Chondrocyte (in vitro differentiated cells): ENCODE measurements at regions not wholly inside any gene's neighbourhood (a gene's known extent, or its start where the extent isn't known, plus 50 kb on each side); places are given as distances from the start of the nearest gene placed in this dataset.

Experiments used
- DNase-seq: peaks from one replicate; pipeline ENCODE4 v3.0.0; 2021; ENCODE audit warnings: mixed read lengths, low spot score
- H3K27ac Mint-ChIP-seq: one replicate; pipeline ENCODE4 v1.8.0; 2021; ENCODE audit warnings: mild to moderate bottlenecking, moderate library complexity, mixed read lengths; ENCODE audit not compliant: unreplicated experiment
- H3K27me3 Mint-ChIP-seq: 2 replicates; pipeline ENCODE4 v1.8.0; 2021; ENCODE audit warnings: low read depth, mixed read lengths
- H3K36me3 Mint-ChIP-seq: 2 replicates; pipeline ENCODE4 v1.8.0; 2021; ENCODE audit warnings: low read depth, mixed read lengths
- H3K4me1 Mint-ChIP-seq: 2 replicates; pipeline ENCODE4 v1.8.0; 2021; ENCODE audit warnings: low read depth, mild to moderate bottlenecking, mixed read lengths
- H3K4me3 Mint-ChIP-seq: one replicate; pipeline ENCODE4 v1.8.0; 2021; ENCODE audit warnings: mild to moderate bottlenecking, moderate library complexity, mixed read lengths; ENCODE audit not compliant: unreplicated experiment
- H3K9me3 Mint-ChIP-seq: 2 replicates; pipeline ENCODE4 v1.8.0; 2021; ENCODE audit warnings: low read depth, mixed read lengths
- TF ChIP-seq, protein P1 (sequence below): fragments of 200-600 bp; sonication (generic); IDR thresholded peaks from 2 replicates; pipeline ENCODE4 v1.5.0; 2021; ENCODE audit warnings: antibody characterized with exemption, mild to moderate bottlenecking, moderate library complexity

DNA sequence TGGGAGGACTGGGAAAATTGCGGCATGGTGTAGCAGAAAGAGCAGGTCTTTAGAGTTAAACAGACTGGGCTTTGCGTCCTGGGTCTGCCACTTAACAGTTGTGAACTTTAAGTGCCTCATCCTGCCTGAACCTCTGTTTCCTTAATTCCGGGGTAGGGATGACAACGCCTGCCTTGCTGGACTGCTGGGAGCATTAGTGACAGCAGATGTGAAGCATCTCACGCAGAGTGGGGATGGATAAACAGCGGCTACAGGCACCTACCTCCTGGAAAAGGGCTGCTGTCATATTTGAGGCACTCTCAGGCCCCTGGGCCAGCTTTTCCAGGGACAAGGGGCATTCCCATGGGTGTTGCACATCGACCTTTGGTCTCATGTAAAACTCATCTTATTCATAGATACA is 572.2 kb downstream of the TBC1D22A start:
- no peaks in the 10 kb centered on the region for H3K4me1 Mint-ChIP-seq
- no peak overlapping the region for H3K4me3 Mint-ChIP-seq
- TF ChIP-seq, protein P1, sequence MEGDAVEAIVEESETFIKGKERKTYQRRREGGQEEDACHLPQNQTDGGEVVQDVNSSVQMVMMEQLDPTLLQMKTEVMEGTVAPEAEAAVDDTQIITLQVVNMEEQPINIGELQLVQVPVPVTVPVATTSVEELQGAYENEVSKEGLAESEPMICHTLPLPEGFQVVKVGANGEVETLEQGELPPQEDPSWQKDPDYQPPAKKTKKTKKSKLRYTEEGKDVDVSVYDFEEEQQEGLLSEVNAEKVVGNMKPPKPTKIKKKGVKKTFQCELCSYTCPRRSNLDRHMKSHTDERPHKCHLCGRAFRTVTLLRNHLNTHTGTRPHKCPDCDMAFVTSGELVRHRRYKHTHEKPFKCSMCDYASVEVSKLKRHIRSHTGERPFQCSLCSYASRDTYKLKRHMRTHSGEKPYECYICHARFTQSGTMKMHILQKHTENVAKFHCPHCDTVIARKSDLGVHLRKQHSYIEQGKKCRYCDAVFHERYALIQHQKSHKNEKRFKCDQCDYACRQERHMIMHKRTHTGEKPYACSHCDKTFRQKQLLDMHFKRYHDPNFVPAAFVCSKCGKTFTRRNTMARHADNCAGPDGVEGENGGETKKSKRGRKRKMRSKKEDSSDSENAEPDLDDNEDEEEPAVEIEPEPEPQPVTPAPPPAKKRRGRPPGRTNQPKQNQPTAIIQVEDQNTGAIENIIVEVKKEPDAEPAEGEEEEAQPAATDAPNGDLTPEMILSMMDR, result no peak
- H3K27me3 Mint-ChIP-seq, result peaks cover 6% of the 10 kb centered on the region
- peaks cover 32% of the 10 kb centered on the region for H3K9me3 Mint-ChIP-seq
- H3K36me3 Mint-ChIP-seq, result no peaks in the 10 kb centered on the region
- no peak overlapping the region for H3K27ac Mint-ChIP-seq
- DNase-seq, result no peak

DNA sequence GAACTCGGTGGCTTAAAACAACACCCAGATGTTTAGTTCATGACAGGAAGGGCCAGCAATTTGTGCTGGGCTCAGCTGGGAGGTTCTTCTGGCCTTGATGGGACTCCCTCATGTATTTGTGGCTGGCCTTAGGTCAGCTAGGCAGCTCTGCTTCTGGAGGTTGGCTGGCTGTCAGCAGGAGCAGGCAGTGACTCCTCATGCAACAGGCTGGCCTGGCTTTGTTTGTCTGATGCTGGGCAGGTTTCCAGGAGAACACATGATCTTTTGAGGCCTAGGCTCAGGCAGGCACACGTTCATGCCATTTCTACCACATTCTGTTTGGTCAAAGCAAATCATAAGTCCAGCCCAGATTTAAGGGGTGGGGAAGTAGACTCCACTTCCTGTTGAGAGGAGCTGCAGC is 571.2 kb downstream of the TBC1D22A start:
- no peak for DNase-seq
- Mint-ChIP-seq H3K4me1 (peaks cover 6% of the 10 kb centered on the region), H3K9me3 (peaks cover 25% of the 10 kb centered on the region), H3K27me3 (peaks cover 8% of the 10 kb centered on the region), H3K4me3 (no peak overlapping the region), H3K36me3 (no peaks in the 10 kb centered on the region), H3K27ac (no peak overlapping the region)
- TF ChIP-seq, protein P1, result no peak

- H3K9me3 Mint-ChIP-seq, result peaks cover 24% of the 10 kb centered on the region
- TF ChIP-seq, protein P1, result no peak
- no peak overlapping the region for H3K4me3 Mint-ChIP-seq
- no peak overlapping the region for H3K27ac Mint-ChIP-seq
- peaks cover 6% of the 10 kb centered on the region for H3K4me1 Mint-ChIP-seq
- peaks cover 8% of the 10 kb centered on the region for H3K27me3 Mint-ChIP-seq
- no peaks in the 10 kb centered on the region for H3K36me3 Mint-ChIP-seq
- DNase-seq, result no peak
These were observed 570.0 kb downstream of the TBC1D22A start for GRCh38 chr22:47332246-47332980.

DNA sequence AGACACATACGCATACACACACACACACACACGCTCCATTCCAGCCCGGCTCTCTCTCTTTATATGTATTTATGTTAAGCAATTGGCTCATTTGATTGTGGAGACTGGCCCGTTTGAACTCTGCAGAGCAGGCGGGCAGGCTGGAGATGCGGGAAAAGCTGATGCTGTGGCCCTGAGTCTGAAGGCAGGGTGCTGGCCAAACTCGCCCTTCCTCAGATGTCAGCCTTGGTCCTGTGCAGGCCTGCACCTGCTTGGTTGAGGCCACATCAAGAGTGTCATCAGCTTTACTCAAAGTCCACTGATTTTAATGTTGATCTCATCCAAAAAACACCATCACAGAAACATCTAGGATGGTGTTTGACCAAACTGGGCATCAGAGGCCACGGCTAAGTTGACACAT is 569.3 kb downstream of the TBC1D22A start:
- Mint-ChIP-seq H3K36me3 (no peaks in the 10 kb centered on the region), H3K4me3 (no peak overlapping the region), H3K9me3 (peaks cover 24% of the 10 kb centered on the region), H3K27ac (no peak overlapping the region), H3K4me1 (peaks cover 6% of the 10 kb centered on the region), H3K27me3 (peaks cover 8% of the 10 kb centered on the region)
- DNase-seq, result no peak
- TF ChIP-seq, protein P1, result no peak

GRCh38 chr22:47329727-47330650 is 567.5 kb downstream of the TBC1D22A start:
- TF ChIP-seq, protein P1, result no peak

More at GRCh38 chr22:47329727-47330650, 567.5 kb downstream of the TBC1D22A start:
- H3K27ac Mint-ChIP-seq, result no peak overlapping the region
- no peaks in the 10 kb centered on the region for H3K36me3 Mint-ChIP-seq
- H3K9me3 Mint-ChIP-seq, result peaks cover 19% of the 10 kb centered on the region
- peaks cover 8% of the 10 kb centered on the region for H3K27me3 Mint-ChIP-seq
- H3K4me1 Mint-ChIP-seq, result peaks cover 6% of the 10 kb centered on the region
- H3K4me3 Mint-ChIP-seq, result no peak overlapping the region
- DNase-seq, result no peak
